ENCODE measurements at regions not wholly inside any gene's neighbourhood (a gene's known extent, or its start where the extent isn't known, plus 50 kb on each side); places are given as distances from the start of the nearest gene placed in this dataset.
"Not testable (repeated sequence)": the region's sequence is repeated elsewhere in the genome, so short reads cannot be mapped to it uniquely, and the experiment has no call there.

GRCh38 chr12:84099591-84099990, 813.0 kb downstream of the SLC6A15 start:
- TF ChIP-seq, protein P1, sequence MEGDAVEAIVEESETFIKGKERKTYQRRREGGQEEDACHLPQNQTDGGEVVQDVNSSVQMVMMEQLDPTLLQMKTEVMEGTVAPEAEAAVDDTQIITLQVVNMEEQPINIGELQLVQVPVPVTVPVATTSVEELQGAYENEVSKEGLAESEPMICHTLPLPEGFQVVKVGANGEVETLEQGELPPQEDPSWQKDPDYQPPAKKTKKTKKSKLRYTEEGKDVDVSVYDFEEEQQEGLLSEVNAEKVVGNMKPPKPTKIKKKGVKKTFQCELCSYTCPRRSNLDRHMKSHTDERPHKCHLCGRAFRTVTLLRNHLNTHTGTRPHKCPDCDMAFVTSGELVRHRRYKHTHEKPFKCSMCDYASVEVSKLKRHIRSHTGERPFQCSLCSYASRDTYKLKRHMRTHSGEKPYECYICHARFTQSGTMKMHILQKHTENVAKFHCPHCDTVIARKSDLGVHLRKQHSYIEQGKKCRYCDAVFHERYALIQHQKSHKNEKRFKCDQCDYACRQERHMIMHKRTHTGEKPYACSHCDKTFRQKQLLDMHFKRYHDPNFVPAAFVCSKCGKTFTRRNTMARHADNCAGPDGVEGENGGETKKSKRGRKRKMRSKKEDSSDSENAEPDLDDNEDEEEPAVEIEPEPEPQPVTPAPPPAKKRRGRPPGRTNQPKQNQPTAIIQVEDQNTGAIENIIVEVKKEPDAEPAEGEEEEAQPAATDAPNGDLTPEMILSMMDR (IDR thresholded peaks at IDR 0.05): not testable (repeated sequence)
- TF ChIP-seq POLR2AphosphoS5, EP300 (IDR thresholded peaks at IDR 0.05): not testable (repeated sequence)

Data from sigmoid colon (tissue), 4 donors.